Cerebellar cortex (tissue), 1 donor: ENCODE measurements at regions not wholly inside any gene's neighbourhood (a gene's known extent, or its start where the extent isn't known, plus 50 kb on each side); places are given as distances from the start of the nearest gene placed in this dataset.

Experiments used
- DNase-seq: peaks from one replicate; pipeline ENCODE4 v3.0.0-alpha.2; 2015; ENCODE audit warnings: low spot score

DNA sequence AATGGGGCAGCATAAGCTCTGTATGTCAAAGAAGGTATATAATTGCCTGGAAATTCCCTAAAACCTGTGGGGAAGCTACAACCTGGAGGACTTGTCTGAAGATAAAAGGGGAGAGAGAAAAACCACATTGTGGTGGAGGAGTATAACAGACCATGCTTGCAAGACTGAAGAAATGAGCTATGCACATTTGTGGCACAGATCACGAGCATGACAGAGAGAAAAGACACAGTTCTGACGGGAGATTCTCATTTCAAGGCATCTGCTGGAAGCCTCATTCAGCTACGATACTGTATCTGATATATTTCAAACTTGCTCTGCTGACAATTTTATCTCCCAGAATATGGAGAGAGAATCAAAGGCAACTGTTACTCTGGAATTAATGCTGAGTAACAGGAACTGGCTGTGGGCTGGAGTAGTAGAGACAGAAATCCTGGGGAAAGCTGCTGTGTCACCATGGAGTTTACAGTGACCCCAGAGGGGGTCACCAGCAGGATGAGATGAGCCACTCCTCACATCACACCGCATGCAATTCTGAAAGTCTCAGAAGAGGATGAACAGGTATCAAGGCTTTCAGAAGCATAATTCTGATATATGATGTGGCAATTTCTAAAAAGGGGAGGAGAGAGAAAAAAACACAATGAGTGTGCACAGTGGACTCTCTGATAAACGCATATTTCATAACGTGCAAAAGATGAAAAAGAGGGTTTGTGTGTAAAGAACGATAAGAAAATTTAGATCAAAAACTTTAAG lies 528.8 kb downstream of the IRX1 start:
- DNase-seq = no peak

- DNase-seq = no peak
These were observed 533.4 kb downstream of the IRX1 start for GRCh38 chr5:4128994-4129393.

GRCh38 chr5:4129523-4129922 lies 533.9 kb downstream of the IRX1 start:
- DNase-seq = no peak

DNA sequence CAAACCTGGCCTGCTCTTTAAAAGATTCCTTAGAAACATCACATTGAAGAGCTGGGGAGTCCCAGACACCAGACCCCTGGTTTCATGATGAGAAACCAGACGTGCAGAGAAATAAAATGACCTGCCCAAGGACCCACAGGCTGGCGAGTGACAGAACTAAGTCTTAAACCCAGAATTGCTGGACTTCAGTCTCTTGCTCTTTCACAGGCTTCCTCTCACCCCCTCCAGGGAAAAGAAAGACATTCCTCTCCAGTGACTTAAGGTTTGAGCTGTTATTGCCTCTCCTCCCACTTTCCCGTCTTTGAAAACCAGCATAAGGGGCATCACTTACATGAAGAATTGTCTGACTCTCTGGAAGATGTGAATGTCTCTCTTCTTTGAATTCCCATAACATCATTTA lies 535.2 kb downstream of the IRX1 start:
- no peak for DNase-seq

DNA sequence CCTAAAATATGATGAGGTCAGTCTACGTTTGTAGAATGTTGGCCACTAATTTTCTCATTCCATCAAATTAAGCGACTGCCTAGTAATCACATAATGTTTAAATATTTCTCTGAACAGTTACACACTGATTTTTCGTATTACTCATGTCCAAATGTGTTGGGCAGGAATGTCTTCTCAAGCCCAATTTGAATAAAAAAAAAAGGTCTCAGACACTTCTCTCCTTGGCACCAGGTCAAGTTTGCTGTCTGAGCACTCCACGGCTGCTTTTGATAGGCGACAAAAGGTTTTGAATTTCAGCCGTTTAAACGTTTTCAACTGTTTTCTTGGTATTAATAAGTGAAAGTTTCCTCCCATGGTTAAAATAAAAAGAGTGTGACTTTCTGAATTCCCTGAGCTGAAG lies 542.1 kb downstream of the IRX1 start:
- DNase-seq = no peak

DNA sequence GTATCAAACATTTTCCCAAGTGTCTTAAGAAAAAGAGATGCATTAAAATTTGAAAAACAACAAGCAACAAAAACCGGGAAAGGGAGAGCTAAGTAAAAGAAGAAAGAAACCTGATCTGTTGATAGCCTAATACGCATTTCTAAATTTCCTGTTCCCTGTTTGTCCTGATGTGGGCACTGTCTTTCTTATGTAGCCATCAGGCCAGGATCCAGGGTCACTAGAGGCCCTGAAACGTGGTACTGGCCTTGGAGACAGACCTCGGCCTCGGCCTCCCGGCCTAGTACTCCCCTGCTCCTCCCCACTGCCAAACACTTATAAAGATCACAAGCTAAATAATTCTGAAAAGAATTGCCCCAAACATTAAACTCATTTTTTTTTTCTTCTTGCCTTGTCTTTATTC lies 547.2 kb downstream of the IRX1 start:
- DNase-seq = no peak

- DNase-seq = no peak
These were observed 548.9 kb downstream of the IRX1 start for GRCh38 chr5:4144411-4145007.

- DNase-seq = no peak
These were observed 549.9 kb downstream of the IRX1 start for GRCh38 chr5:4145511-4145910.

GRCh38 chr5:4148009-4148408 lies 552.4 kb downstream of the IRX1 start:
- DNase-seq = no peak

- DNase-seq = no peak
These were observed 554.4 kb downstream of the IRX1 start for GRCh38 chr5:4150067-4150466.

- no peak for DNase-seq
These were observed 560.5 kb downstream of the IRX1 start for GRCh38 chr5:4156153-4156552.

- no peak for DNase-seq
These were observed 561.3 kb downstream of the IRX1 start for GRCh38 chr5:4156889-4157288.

DNA sequence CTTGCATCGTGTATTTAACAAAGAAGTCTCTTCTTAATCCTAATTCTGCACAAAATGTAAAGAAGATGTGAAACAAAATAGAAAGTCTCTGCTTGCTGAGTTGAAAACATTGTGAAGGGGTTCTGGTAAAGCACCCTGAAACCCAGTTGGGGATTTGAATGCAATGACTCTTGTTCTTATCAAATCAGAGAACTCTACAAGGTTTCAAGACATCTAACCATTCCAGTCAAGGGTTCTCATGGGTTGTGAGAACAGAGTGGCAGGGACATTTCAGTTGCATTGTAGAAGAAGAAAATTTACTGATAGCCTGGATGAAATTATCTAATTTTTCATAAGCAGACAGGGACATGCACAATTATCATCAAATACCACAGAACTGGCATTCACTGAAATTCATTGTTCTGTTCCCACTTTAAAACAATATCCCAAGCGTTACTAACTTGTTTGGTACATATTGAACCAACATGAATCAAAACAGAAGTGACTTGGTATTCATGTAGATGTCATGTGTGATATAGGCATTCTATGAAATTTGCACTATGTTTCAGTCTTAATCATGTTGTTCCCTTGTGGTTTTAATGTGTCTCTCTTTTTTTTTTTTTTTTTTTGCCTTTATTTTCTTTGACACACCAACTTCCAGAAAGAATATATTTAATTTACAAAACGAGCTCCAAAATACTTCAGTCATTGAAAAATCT lies 563.3 kb downstream of the IRX1 start:
- no peak for DNase-seq

- no peak for DNase-seq
These were observed 564.0 kb downstream of the IRX1 start for GRCh38 chr5:4159681-4160080.

- no peak for DNase-seq
These were observed 568.5 kb downstream of the IRX1 start for GRCh38 chr5:4164167-4164566.

DNA sequence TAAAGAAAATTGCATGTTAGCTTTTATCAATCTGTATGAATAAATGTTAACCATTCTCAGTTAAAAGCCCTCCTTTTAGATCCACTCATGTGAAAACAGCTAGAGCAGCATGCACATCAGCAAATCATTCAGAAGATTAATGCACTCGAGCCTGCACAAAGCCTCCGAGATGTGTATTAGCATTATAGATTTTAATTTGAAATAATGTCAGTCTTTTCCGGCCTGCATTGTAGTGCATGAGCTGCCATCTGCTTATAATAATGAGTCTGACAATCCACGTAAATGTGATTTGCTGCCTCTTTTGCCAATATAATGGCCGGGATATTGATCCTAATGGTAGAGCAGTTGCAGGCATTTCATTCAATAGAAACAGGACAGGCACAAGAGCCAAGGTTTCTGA lies 585.1 kb downstream of the IRX1 start:
- no peak for DNase-seq

DNA sequence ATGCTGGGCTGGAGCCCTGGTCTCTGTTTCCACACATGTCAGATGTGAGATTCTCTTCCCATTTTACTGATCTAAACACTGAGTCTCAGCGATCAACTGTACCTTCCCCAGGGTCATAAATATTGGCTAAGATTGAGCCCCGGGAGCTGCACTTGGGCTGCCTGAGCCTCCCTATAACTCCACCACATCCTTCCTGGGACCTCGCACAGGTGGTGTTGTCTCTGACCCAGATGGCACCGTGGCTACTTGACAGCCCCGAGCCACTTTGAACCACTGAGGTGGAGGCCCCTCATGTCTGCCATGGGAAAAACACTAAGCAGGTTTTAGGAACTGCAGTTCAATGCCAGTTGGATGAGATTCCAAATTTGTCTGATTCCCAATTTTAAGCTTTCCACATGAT lies 586.5 kb downstream of the IRX1 start:
- no peak for DNase-seq

DNA sequence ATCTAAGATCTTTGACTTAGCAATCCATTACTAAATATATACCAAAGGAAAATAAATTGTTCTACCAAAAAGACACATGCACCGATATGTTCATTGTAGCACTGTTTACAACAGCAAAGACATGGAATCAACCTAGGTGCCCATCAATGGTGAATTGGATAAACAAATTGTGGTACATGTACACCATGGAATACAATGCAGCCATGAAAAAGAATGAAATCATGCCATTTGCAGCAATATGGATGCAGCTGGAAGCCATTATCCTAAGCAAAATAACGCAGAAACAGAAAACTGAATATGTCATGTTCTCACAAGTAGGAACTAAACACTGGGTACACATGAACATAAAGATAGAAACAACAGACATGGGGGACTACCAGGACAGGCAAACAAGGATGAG lies 589.5 kb downstream of the IRX1 start:
- DNase-seq = no peak

GRCh38 chr5:4188704-4189103 lies 593.1 kb downstream of the IRX1 start:
- DNase-seq = no peak

DNA sequence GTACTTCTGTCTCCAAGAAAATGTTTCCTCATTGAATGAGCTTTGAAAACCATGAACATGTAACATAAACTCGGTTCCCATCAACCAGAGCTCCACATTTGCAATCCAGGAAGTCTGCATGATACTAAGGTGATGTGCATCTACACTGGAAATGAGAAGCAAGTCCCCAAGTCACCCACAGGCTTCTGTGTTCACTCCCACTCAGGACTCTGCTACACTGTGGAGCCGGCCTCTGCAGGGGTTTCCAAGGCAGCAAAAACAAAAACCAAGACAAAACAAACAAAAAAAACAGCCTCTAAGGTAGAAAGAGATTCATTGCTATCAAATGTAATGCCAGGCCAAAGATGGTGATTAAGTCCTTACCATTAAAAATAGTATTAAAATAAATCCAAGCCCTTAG lies 593.7 kb downstream of the IRX1 start:
- no peak for DNase-seq

DNA sequence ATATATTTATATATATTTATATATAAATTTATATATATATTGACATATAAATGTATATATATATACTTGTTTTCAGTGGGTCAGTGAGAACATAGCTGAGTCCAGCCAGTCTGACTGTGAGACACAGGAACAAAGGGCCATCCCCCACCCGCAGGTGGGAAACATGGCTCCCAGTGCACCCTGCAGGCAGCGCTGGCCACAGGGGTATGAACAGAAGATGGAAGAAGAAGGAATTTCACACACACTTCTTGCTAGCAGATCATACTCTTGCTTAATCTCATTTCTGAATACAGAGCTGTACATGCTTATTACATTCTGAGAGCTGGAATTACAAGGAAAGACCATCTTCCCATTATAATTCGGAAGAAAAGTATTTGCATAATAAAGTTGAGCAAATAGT lies 595.4 kb downstream of the IRX1 start:
- no peak for DNase-seq

DNA sequence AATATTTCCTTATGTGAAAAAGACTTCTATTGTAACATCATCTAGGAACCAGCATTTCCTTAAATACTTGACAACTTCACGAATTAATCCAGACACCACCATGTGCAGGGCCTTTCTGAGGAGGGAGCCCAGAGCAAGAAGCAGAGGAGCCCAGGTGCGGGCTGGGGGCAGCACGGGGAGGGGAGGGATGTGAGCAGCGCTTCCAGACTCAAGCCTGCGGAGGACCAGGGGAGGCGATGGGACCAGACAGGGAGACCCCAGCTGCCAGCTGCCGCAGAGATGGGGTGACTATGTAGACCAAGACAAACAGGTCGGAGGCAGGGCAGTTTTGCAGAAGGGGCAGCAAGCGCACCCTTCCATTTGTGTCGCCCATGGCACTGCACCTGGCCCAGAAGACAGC lies 596.1 kb downstream of the IRX1 start:
- DNase-seq = no peak

GRCh38 chr5:4192111-4192510 lies 596.5 kb downstream of the IRX1 start:
- DNase-seq = no peak

DNA sequence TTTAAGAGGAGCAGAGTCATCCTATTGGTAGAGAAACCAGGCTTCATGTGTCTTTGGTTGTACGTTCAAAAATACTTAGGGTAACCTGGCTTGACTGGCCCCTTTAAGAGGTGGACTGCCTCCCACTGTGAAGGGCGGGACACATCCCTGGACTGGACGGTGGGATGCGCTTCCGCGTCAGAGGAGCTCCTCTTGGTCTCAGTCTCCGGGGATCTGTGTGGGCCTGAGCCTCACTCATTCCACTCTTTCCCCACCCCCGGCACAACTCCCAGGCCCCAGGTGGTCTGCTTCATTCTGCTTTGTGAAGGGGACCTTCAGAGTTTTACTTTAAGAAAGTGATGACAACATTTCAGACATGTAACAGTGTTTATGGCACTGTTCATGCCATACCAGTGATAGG lies 601.1 kb downstream of the IRX1 start:
- DNase-seq = no peak
